CD4-positive, alpha-beta T cell (primary cell): ENCODE measurements at regions not wholly inside any gene's neighbourhood (a gene's known extent, or its start where the extent isn't known, plus 50 kb on each side); places are given as distances from the start of the nearest gene placed in this dataset.
"Not testable (repeated sequence)": the region's sequence is repeated elsewhere in the genome, so short reads cannot be mapped to it uniquely, and the experiment has no call there.

ENCODE experiments used
- ATAC-seq: fragments of 200-7000 bp; cut with Tn5 transposase; one replicate; pipeline ENCODE4 v1.10.0; 2022; ENCODE audit warnings: mild to moderate bottlenecking; ENCODE audit not compliant: poor library complexity
- CTCF ChIA-PET: fragments of 350-600 bp; sonication (Branson Sonifier 250); formaldehyde crosslinking; loops from one replicate; lab custom pipeline; 2021; ENCODE audit warnings: antibody characterized with exemption, inconsistent platforms; lab: Charles Lee
- POLR2A ChIA-PET: fragments of 350-600 bp; sonication (Branson Sonifier 250); formaldehyde crosslinking; loops from one replicate; lab custom pipeline; 2021; ENCODE audit warnings: antibody characterized with exemption, inconsistent platforms; lab: Charles Lee
- DNase-seq, 14 experiments: peaks; one replicate each; pipeline ENCODE4 v3.0.0-alpha.2; 2013 to 2020; ENCODE audit warnings: mixed read lengths in 2 of 14
- H3K27ac ChIP-seq, 2 donors: one replicate each; pipeline versions ENCODE4 v1.5.1 to v1.7.0; 2013; ENCODE audit warnings: low read length in 2 of 2, low read depth in 1 of 2, mild to moderate bottlenecking in 1 of 2
- H3K27me3 ChIP-seq, 2 experiments: 1 replicate in 1 of 2; 2 replicates in 1 of 2; pipeline versions ENCODE4 v1.6.1 to v1.7.0; 2013; ENCODE audit warnings: low read length in 2 of 2, control low read depth in 1 of 2, mild to moderate bottlenecking in 1 of 2, moderate library complexity in 1 of 2; ENCODE audit not compliant: insufficient read depth in 2 of 2, control insufficient read depth in 1 of 2
- H3K36me3 ChIP-seq: one replicate; pipeline ENCODE4 v1.6.1; 2013; ENCODE audit warnings: low read length, control low read depth; ENCODE audit not compliant: insufficient read depth
- H3K4me1 ChIP-seq: one replicate; pipeline ENCODE4 v1.6.1; 2013; ENCODE audit warnings: low read length, control low read depth; ENCODE audit not compliant: insufficient read depth
- H3K4me3 ChIP-seq: one replicate; pipeline ENCODE4 v1.5.1; 2013; ENCODE audit warnings: mild to moderate bottlenecking, low read length, moderate library complexity
- H3K9me3 ChIP-seq, 2 experiments: 1 replicate in 1 of 2; 2 replicates in 1 of 2; pipeline versions ENCODE4 v1.6.1 to v1.7.0; 2013; ENCODE audit warnings: low read length in 2 of 2, mild to moderate bottlenecking in 2 of 2, control low read depth in 1 of 2, moderate library complexity in 1 of 2; ENCODE audit not compliant: control insufficient read depth in 1 of 2, insufficient read depth in 1 of 2
- H3K27ac Mint-ChIP-seq: one replicate; pipeline ENCODE4 v1.8.0; 2020; ENCODE audit warnings: mixed read lengths
- H3K27me3 Mint-ChIP-seq: one replicate; pipeline ENCODE4 v1.8.0; 2021; ENCODE audit warnings: mixed read lengths
- H3K36me3 Mint-ChIP-seq: one replicate; pipeline ENCODE4 v1.8.0; 2021; ENCODE audit warnings: low read depth, mixed read lengths
- H3K4me1 Mint-ChIP-seq: one replicate; pipeline ENCODE4 v1.8.0; 2021; ENCODE audit warnings: low read depth, mixed read lengths
- H3K4me3 Mint-ChIP-seq: one replicate; pipeline ENCODE4 v1.8.0; 2020; ENCODE audit warnings: mild to moderate bottlenecking, mixed read lengths
- H3K9me3 Mint-ChIP-seq: one replicate; pipeline ENCODE4 v1.8.0; 2020; ENCODE audit warnings: mixed read lengths
- intact Hi-C, 2 experiments: fragments of 100-400 bp; cut with DNase I in 1 of 2; cut with micrococcal nuclease in 1 of 2; formaldehyde crosslinking; loops; one replicate each; pipeline versions ENCODE4 v1.15.1 to v1.9.0; 2023 to 2025; cut with DNase I, micrococcal nuclease
- TF ChIP-seq, protein P1 (sequence below): fragments of 200-600 bp; IDR thresholded peaks from one replicate; pipeline ENCODE4 v1.8.0; 2022; ENCODE audit warnings: antibody characterized with exemption, mild to moderate bottlenecking

DNA sequence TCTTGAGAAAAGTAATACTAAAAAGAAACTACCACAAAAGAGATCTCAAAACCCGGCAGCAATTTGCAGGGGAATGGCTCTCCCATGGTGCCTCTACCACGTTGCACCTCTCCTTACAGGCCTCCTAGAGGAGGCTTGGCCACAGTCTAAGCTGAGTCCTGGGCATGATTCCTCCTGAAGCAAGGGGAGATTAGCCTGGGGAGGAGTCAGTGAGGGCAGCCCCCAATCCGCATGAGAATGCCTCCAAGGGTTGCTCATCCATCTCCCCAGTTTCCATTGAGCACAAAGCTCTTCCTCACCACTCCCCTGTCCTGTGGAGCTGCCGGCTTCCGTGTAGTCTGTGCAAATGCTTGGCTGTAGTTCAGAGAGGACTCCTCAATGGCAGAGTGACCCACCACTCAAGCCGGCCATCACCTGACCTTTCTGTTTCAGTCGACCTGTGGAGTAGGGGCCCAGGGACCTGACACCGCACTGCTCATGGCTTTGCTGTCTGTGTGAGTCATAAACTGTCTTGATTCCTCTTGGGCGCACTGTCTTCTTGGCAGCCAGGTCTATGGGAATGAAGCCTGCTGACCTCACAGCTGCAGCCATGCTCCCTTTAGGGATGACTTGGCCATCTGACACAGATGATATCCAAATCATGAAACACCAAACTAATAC is 224.2 kb upstream of the SGCG start:
- H3K4me3 ChIP-seq, H3K9me3 ChIP-seq, POLR2A ChIA-PET, H3K27ac Mint-ChIP-seq, H3K9me3 Mint-ChIP-seq, H3K4me1 ChIP-seq, H3K36me3 Mint-ChIP-seq, H3K36me3 ChIP-seq, H3K27me3 ChIP-seq, H3K27ac ChIP-seq, H3K27me3 Mint-ChIP-seq, CTCF ChIA-PET, H3K4me1 Mint-ChIP-seq, intact Hi-C loops, ATAC-seq, DNase-seq, H3K4me3 Mint-ChIP-seq: not testable (repeated sequence)

DNA sequence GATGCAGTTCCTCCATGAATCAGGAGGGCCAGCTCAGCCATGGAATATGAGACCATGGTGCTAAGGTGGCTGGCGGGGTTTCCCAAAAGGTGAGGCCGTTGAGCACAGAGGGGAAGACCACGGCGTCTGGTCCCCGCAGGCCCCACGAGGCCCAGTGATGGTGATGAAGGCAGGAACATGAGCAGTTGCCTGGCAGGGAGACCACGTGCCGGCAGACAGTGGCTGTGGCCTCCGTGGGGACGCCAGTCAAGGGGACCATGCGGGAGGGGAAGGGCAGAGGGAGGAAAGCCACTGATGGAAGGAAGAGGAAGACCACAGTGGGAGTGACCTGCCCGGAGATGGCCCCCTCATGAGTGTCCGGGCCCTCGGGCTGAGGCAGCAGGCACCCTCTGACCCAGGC is 220.9 kb upstream of the SGCG start:
- ATAC-seq, H3K4me1 Mint-ChIP-seq, H3K27me3 ChIP-seq, H3K36me3 ChIP-seq, H3K4me3 Mint-ChIP-seq, POLR2A ChIA-PET, H3K4me1 ChIP-seq, H3K27ac ChIP-seq, intact Hi-C loops, H3K9me3 Mint-ChIP-seq, DNase-seq, CTCF ChIA-PET, H3K4me3 ChIP-seq, H3K9me3 ChIP-seq, H3K27ac Mint-ChIP-seq, H3K36me3 Mint-ChIP-seq, H3K27me3 Mint-ChIP-seq: not testable (repeated sequence)

DNA sequence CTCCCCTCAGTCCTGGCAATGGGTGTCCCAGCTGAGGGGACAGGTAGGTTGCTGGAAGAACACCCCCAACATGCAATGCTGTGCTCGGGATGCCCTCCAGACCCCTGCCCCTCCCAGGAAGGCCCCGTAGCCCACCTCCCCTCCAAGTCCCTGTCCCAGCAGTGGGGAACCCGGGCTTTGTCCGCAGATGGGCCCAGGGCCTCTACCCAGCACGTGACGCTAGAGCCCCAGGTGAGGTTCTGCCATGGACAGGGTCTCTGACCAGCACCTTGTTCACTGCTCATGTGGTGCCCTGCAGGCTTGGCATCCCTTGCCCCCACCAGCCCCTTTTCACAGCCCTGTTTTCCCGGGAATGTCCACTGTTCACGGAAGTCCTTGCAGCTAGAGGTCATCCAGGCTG is 220.0 kb upstream of the SGCG start:
- H3K9me3 ChIP-seq = peaks cover 0 to 8% of the 10 kb centered on the region in 2 experiments
- H3K4me1 Mint-ChIP-seq = no peaks in the 10 kb centered on the region
- intact Hi-C loops = no loop called here
- TF ChIP-seq, protein P1, sequence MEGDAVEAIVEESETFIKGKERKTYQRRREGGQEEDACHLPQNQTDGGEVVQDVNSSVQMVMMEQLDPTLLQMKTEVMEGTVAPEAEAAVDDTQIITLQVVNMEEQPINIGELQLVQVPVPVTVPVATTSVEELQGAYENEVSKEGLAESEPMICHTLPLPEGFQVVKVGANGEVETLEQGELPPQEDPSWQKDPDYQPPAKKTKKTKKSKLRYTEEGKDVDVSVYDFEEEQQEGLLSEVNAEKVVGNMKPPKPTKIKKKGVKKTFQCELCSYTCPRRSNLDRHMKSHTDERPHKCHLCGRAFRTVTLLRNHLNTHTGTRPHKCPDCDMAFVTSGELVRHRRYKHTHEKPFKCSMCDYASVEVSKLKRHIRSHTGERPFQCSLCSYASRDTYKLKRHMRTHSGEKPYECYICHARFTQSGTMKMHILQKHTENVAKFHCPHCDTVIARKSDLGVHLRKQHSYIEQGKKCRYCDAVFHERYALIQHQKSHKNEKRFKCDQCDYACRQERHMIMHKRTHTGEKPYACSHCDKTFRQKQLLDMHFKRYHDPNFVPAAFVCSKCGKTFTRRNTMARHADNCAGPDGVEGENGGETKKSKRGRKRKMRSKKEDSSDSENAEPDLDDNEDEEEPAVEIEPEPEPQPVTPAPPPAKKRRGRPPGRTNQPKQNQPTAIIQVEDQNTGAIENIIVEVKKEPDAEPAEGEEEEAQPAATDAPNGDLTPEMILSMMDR = no peak
- ChIA-PET POLR2A (no interaction called here), CTCF (no interaction called here)
- ATAC-seq = no peak
- H3K27me3 Mint-ChIP-seq = no peaks in the 10 kb centered on the region
- no peaks in the 10 kb centered on the region for H3K27me3 ChIP-seq
- no peaks in the 10 kb centered on the region for H3K36me3 Mint-ChIP-seq
- DNase-seq = no peak
- no peaks in the 10 kb centered on the region for H3K9me3 Mint-ChIP-seq
- no peak overlapping the region for H3K4me3 ChIP-seq
- H3K27ac ChIP-seq = no peak overlapping the region
- H3K4me3 Mint-ChIP-seq = no peak overlapping the region
- H3K36me3 ChIP-seq = no peaks in the 10 kb centered on the region
- no peak overlapping the region for H3K27ac Mint-ChIP-seq
- no peaks in the 10 kb centered on the region for H3K4me1 ChIP-seq

DNA sequence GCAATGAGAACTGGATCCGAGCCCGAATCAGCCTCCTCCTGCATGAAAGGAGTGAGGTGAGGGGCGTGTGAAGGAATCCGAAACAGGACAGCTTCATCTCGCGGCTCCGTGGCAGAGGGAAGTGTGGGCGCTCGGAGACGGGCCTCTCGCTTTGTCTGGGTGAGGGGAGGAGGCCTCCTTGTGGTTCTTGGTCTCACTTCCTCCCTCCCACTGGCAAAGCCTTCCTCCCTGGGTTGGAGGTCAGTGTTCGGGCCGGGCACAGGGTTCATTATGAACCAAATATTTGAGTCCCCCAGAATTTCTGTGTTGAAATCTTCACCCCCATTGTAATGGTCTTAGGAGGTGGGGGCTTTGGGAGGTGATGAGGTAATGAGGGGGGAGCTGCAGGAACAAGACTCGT is 219.4 kb upstream of the SGCG start:
- H3K9me3 ChIP-seq, intact Hi-C loops, CTCF ChIA-PET, H3K27me3 ChIP-seq, H3K27ac Mint-ChIP-seq, H3K4me1 Mint-ChIP-seq, H3K27me3 Mint-ChIP-seq, H3K27ac ChIP-seq, H3K36me3 Mint-ChIP-seq, H3K4me3 ChIP-seq, H3K4me3 Mint-ChIP-seq, H3K9me3 Mint-ChIP-seq, H3K4me1 ChIP-seq, POLR2A ChIA-PET, ATAC-seq, H3K36me3 ChIP-seq, DNase-seq: not testable (repeated sequence)
